CD1c-positive myeloid dendritic cell (primary cell): ENCODE measurements at regions not wholly inside any gene's neighbourhood (a gene's known extent, or its start where the extent isn't known, plus 50 kb on each side); places are given as distances from the start of the nearest gene placed in this dataset.
"Not testable (repeated sequence)": the region's sequence is repeated elsewhere in the genome, so short reads cannot be mapped to it uniquely, and the experiment has no call there.

Experiments used
- DNase-seq: peaks from one replicate; pipeline ENCODE4 v3.0.0-alpha.2; 2016; ENCODE audit errors: extremely low spot score

- DNase-seq: no peak
Observed at GRCh38 chr20:22818636-22819035, 216.5 kb upstream of the SSTR4 start.

- no peak for DNase-seq
Observed at GRCh38 chr20:22819112-22819511, 216.0 kb upstream of the SSTR4 start.

DNA sequence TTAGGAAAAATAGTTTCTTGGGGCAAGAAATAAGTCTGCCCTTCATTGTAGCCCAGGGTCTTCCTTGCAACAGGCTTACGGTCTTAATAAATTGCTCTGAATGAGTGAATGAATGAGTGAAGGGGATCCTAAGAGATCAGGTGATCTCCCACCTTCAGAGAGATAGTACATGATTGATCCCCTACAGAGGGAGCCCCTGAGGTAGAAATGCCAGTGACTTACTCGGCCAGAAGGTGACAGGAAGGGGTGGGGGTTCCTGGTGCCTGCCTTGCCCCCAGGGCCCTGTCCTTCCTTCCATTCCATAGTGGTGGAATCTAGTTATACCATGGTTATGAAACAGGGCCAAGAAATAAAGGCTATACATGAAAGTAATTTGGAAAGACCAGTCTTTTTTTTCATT, 215.3 kb upstream of the SSTR4 start:
- no peak for DNase-seq

GRCh38 chr20:22821081-22821727, 213.9 kb upstream of the SSTR4 start:
- DNase-seq: no peak

DNA sequence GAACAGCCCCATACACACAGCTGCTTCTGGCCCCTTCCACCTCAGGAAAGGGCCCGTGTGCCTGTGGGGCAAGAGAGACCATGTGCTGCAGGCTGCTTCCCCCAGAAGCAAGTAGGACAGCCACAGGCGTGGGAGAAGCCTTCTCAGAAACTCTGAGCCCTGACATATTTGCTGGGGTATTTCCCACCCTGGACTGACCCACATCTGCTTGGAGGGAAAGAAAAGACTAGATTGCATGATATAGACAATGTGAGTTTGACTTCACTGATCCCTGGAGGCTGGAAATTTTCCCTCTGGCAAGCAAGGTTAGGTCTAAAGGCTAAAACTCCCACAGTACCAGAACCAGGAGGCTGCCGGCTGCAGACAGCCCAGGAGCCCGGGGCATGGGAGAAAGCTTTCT, 213.3 kb upstream of the SSTR4 start:
- DNase-seq: no peak

DNA sequence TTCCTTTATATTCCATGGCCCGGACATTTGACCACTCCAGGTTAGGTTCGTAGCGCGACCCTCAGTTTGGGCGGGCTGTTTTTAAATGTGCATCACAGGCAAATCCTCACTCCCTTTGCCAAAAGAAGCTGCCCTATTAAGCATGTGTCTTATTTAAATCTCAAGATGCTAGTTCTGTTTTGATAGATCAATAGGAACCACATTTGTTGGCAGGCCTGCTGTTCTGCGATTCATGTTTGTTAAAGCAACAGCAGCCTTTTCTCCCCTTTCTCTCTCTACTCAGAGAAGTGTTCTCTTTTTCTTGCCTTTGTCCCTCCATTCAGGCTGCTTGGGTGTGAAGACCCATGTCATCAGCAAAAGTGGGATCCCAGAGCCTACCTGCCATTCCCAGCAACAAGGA, 212.0 kb upstream of the SSTR4 start:
- DNase-seq: no peak

GRCh38 chr20:22824077-22824476, 211.0 kb upstream of the SSTR4 start:
- DNase-seq: no peak

- no peak for DNase-seq
Observed at GRCh38 chr20:22825076-22825475, 210.0 kb upstream of the SSTR4 start.

DNA sequence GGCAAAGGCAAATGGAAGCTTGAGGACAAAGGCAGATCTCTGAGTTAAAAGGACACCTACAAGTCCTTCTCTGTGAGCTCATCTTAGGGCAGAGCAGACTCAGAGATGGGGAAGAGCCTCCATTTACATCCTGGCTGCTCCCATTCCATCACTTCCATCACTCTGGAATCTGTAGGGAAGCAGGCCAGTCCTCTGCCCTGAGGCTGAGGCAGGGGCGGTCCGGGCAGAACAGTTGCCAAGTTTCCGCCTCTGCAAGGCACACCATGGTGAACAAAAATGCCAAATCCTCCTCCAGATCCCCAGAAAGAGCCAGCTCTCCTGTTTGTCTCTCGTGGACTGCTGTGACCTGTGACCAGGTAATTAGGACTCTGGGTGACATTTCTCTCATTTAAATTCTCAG, 209.6 kb upstream of the SSTR4 start:
- DNase-seq: no peak

- DNase-seq: no peak
Observed at GRCh38 chr20:22826306-22827230, 208.5 kb upstream of the SSTR4 start.

- no peak for DNase-seq
Observed at GRCh38 chr20:22827916-22828315, 207.2 kb upstream of the SSTR4 start.

- no peak for DNase-seq
Observed at GRCh38 chr20:22829356-22829755, 205.8 kb upstream of the SSTR4 start.

DNA sequence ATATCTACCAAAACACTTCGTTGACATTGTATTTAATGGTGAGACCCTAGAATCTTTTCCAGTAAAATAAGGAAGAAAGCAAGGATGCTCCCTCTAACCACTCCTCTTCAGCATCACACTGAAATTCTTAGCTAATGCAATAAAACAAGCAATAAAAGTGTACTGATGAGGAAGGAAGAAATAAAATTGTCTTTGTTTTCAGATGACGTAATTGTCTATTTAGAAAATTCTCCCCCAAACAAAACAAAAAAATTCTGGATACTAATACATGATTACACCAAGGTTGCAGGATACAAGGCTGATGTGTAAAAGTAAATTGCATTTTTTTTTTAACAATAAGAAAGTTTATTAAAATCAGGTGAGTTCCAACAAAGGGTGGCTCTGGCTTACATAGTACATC, 205.0 kb upstream of the SSTR4 start:
- no peak for DNase-seq

GRCh38 chr20:22830715-22831114, 204.4 kb upstream of the SSTR4 start:
- not testable (repeated sequence) for DNase-seq

DNA sequence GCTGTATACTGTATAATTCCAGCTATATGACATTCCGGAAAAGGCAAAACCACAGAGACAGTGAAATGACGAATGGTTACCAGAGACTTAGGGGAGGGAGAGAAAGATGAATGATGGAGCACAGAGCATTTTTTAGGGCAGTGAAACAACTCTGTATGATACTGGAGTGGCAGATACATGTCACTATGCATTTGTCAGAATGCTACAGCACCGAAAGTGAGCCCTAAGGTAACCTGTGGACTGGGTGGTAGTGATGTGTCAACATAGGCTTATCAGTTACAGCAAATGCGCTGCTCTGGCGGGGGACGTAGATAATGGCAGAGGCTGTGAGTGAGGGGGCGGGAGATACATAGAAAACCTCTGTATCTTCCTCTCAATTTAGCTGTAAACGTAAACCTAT, 201.3 kb upstream of the SSTR4 start:
- no peak for DNase-seq

GRCh38 chr20:22834651-22835256, 200.4 kb upstream of the SSTR4 start:
- no peak for DNase-seq

- DNase-seq: no peak
Observed at GRCh38 chr20:22836211-22836610, 198.9 kb upstream of the SSTR4 start.

DNA sequence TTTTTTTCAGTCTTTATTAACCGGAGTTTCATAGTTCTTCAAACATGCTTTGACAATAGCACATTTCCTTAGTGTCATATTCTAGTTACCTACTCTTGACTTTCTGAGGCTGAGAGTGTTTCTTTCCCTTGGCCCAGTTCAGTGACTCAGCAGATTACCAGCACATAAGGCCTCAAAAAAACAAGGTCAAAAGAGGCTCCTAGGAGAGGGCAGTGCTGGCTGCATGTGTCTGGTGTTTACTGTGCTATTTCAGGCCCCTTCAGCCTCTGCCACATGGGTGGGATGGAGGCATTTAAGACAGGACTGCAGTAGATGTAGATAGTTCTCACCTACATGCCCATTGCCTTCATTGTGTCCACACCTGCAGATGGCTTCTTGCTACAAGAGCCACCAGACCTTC, 198.2 kb upstream of the SSTR4 start:
- DNase-seq: no peak

DNA sequence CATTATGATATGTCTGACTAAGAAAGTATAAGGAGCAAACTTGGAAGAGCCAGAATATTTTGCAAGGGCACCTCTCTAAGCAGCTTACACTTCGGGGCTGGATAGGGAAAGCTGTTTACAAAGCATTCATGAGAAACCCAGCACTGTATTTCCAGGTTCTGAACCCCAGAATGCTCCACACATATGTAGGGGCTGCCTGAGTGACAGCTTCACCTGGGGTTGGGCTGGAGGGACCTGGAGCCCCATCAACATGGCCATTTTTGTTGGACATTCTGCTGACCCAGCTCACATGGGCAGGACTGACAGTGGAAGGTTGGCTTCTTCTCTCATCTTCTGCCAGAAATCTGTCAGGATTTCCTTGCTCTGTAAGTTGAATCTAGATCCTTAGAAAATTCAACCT, 197.1 kb upstream of the SSTR4 start:
- no peak for DNase-seq

- no peak for DNase-seq
Observed at GRCh38 chr20:22841846-22842245, 193.3 kb upstream of the SSTR4 start.

DNA sequence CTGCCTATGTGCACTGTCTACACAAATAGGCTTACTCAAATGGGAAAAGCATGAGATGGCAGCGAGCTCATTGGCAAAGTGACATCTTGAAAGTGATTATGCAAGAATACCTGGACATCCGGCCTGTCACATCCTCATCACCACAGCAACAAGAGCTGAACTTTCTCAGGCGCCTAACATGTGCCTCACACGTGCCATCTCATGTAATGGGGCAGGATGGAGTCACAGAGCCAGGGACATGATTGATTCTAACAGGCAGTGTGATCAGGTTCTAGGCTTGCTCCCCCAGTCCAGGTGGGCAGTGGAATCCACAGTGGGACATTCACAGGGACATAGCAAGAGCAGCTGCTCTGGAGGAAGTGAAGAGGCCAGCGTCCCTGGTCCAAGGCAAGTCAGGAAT, 192.3 kb upstream of the SSTR4 start:
- DNase-seq: no peak

DNA sequence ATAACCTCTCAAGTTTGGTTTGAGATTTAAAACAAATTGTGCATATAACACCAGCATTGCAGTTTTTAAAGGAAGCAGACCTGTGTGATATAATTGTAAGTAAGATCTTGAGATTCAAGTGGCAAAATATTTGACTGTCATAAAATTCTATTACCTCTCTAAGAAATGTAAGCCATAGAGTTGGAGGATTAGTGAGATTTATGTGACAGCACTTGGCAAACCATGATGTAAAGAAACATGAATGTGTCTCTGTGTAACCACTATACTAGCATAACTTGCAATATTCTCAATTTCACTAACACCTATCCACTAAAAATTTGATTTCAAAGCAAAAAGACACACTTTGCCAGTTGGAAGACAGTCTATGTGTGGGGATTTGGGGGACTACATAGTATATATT, 190.2 kb upstream of the SSTR4 start:
- DNase-seq: no peak

- no peak for DNase-seq
Observed at GRCh38 chr20:22846863-22847262, 188.2 kb upstream of the SSTR4 start.
